NCI-H460 (cell line): ENCODE measurements at regions not wholly inside any gene's neighbourhood (a gene's known extent, or its start where the extent isn't known, plus 50 kb on each side); places are given as distances from the start of the nearest gene placed in this dataset.

Experiments used
- DNase-seq: peaks from one replicate; pipeline ENCODE4 v3.0.0-alpha.2; 2016; ENCODE audit warnings: low read depth; ENCODE audit errors: extremely low read depth

GRCh38 chr2:100658017-100658416 lies 95.2 kb downstream of the PDCL3 start:
- DNase-seq: no peak

- DNase-seq: no peak
These were observed 98.2 kb downstream of the PDCL3 start for GRCh38 chr2:100660851-100661584.

GRCh38 chr2:100662866-100663265 lies 100.1 kb downstream of the PDCL3 start:
- no peak for DNase-seq

- no peak for DNase-seq
These were observed 101.4 kb downstream of the PDCL3 start for GRCh38 chr2:100664021-100664755.

- DNase-seq: no peak
These were observed 101.9 kb downstream of the PDCL3 start for GRCh38 chr2:100664756-100665101.

- DNase-seq: no peak
These were observed 104.2 kb downstream of the PDCL3 start for GRCh38 chr2:100666996-100667395.

- no peak for DNase-seq
These were observed 105.0 kb downstream of the PDCL3 start for GRCh38 chr2:100667801-100668200.

- no peak for DNase-seq
These were observed 107.4 kb downstream of the PDCL3 start for GRCh38 chr2:100670232-100670631.

- DNase-seq: no peak
These were observed 110.3 kb downstream of the PDCL3 start for GRCh38 chr2:100673115-100673514.

- no peak for DNase-seq
These were observed 111.1 kb downstream of the PDCL3 start for GRCh38 chr2:100673691-100674485.

GRCh38 chr2:100674666-100675065 lies 111.9 kb downstream of the PDCL3 start:
- no peak for DNase-seq

- no peak for DNase-seq
These were observed 112.6 kb downstream of the PDCL3 start for GRCh38 chr2:100675373-100675772.

GRCh38 chr2:100675855-100676254 lies 113.1 kb downstream of the PDCL3 start:
- no peak for DNase-seq

- DNase-seq: no peak
These were observed 113.6 kb downstream of the PDCL3 start for GRCh38 chr2:100676346-100676745.

- no peak for DNase-seq
These were observed 114.9 kb downstream of the PDCL3 start for GRCh38 chr2:100677611-100678185.

GRCh38 chr2:100679211-100679610 lies 116.4 kb downstream of the PDCL3 start:
- no peak for DNase-seq

GRCh38 chr2:100682536-100682935 lies 119.7 kb downstream of the PDCL3 start:
- no peak for DNase-seq

GRCh38 chr2:100683231-100683630 lies 120.4 kb downstream of the PDCL3 start:
- DNase-seq: no peak

GRCh38 chr2:100691846-100692245 lies 128.1 kb upstream of the NPAS2 start:
- DNase-seq: no peak

- DNase-seq: no peak
These were observed 127.6 kb upstream of the NPAS2 start for GRCh38 chr2:100692381-100692780.

GRCh38 chr2:100692906-100693305 lies 127.0 kb upstream of the NPAS2 start:
- DNase-seq: no peak
